OCI-LY7 (cell line): ENCODE measurements at regions not wholly inside any gene's neighbourhood (a gene's known extent, or its start where the extent isn't known, plus 50 kb on each side); places are given as distances from the start of the nearest gene placed in this dataset.

Source experiments
- CTCF ChIP-seq: fragments of 200-600 bp; sonication (generic); conservative IDR thresholded peaks from 2 replicates; pipeline ENCODE4 v1.5.1; 2014; ENCODE audit warnings: mild to moderate bottlenecking, antibody characterized with exemption, low read length, moderate library complexity, mixed read lengths
- EZH2phosphoT487 ChIP-seq: fragments of 200-600 bp; sonication (generic); IDR thresholded peaks from 2 replicates; pipeline ENCODE4 v1.6.1; 2018; ENCODE audit warnings: low read depth, borderline replicate concordance, mild to moderate bottlenecking, mixed run types, antibody characterized with exemption, low read length, moderate library complexity, mixed read lengths

- TF ChIP-seq CTCF = no peak
- TF ChIP-seq EZH2phosphoT487 = no peak
Observed at GRCh38 chr16:9195287-9195686, 103.8 kb downstream of the HAPSTR1 start.
